ENCODE measurements at regions not wholly inside any gene's neighbourhood (a gene's known extent, or its start where the extent isn't known, plus 50 kb on each side); places are given as distances from the start of the nearest gene placed in this dataset.

- no peak for DNase-seq (ENCODE audit: low read depth)
- no peak for TF ChIP-seq CTCF (IDR thresholded peaks at IDR 0.05; ENCODE audit: low read length, missing control alignments)
- H3K4me3 ChIP-seq (replicated peaks; ENCODE audit: low read depth, low read length) = no peak overlapping the region
These were observed 159.9 kb downstream of the TMEM38B start for GRCh38 chr9:105854026-105854782.

GRCh38 chr9:105854783-105855724 is 160.7 kb downstream of the TMEM38B start:
- no peak for DNase-seq (ENCODE audit: low read depth)
- no peak overlapping the region for H3K4me3 ChIP-seq (replicated peaks; ENCODE audit: low read depth, low read length)
- no peak for TF ChIP-seq CTCF (IDR thresholded peaks at IDR 0.05; ENCODE audit: low read length, missing control alignments)

GRCh38 chr9:105855987-105856386 is 161.6 kb downstream of the TMEM38B start:
- H3K4me3 ChIP-seq (replicated peaks; ENCODE audit: low read depth, low read length) = no peak overlapping the region
- no peak for DNase-seq (ENCODE audit: low read depth)
- TF ChIP-seq CTCF (IDR thresholded peaks at IDR 0.05; ENCODE audit: low read length, missing control alignments) = no peak

- no peak overlapping the region for H3K4me3 ChIP-seq (replicated peaks; ENCODE audit: low read depth, low read length)
- no peak for TF ChIP-seq CTCF (IDR thresholded peaks at IDR 0.05; ENCODE audit: low read length, missing control alignments)
- DNase-seq (ENCODE audit: low read depth) = no peak
These were observed 163.8 kb downstream of the TMEM38B start for GRCh38 chr9:105858006-105858690.

- DNase-seq (ENCODE audit: low read depth) = no peak
- H3K4me3 ChIP-seq (replicated peaks; ENCODE audit: low read depth, low read length) = no peak overlapping the region
- TF ChIP-seq CTCF (IDR thresholded peaks at IDR 0.05; ENCODE audit: low read length, missing control alignments) = no peak
These were observed 164.5 kb downstream of the TMEM38B start for GRCh38 chr9:105858877-105859276.

- no peak for TF ChIP-seq CTCF (IDR thresholded peaks at IDR 0.05; ENCODE audit: low read length, missing control alignments)
- no peak overlapping the region for H3K4me3 ChIP-seq (replicated peaks; ENCODE audit: low read depth, low read length)
These were observed 165.2 kb downstream of the TMEM38B start for GRCh38 chr9:105859428-105860091.

More at GRCh38 chr9:105859428-105860091, 165.2 kb downstream of the TMEM38B start:
- no peak for DNase-seq (ENCODE audit: low read depth)

Data from fibroblast of pulmonary artery (primary cell).